ENCODE measurements at regions not wholly inside any gene's neighbourhood (a gene's known extent, or its start where the extent isn't known, plus 50 kb on each side); places are given as distances from the start of the nearest gene placed in this dataset.
"Not testable (repeated sequence)": the region's sequence is repeated elsewhere in the genome, so short reads cannot be mapped to it uniquely, and the experiment has no call there.

- ATAC-seq: peak in 1 of 2 donors; percentile 86
- DNase-seq: no peak
Observed at GRCh38 chr14:48275301-48275700, 599.9 kb upstream of the MDGA2 start.

GRCh38 chr14:48274826-48275225, 599.4 kb upstream of the MDGA2 start:
- DNase-seq (no peak), ATAC-seq (peak in 1 of 2 donors; percentile 72)
- intact Hi-C loops (cut with DNase I): no loop called here

More at GRCh38 chr14:48275301-48275700, 599.9 kb upstream of the MDGA2 start:
- intact Hi-C loops (cut with DNase I): no loop called here

- ATAC-seq; intact Hi-C loops (cut with DNase I); DNase-seq: not testable (repeated sequence)
Observed at GRCh38 chr14:48267926-48268325, 592.5 kb upstream of the MDGA2 start.

GRCh38 chr14:48266201-48266600, 590.8 kb upstream of the MDGA2 start:
- intact Hi-C loops (cut with DNase I); DNase-seq; ATAC-seq: not testable (repeated sequence)

- no peak for DNase-seq
- intact Hi-C loops (cut with DNase I): no loop called here
- ATAC-seq: no peak
Observed at GRCh38 chr14:48261436-48261835, 586.0 kb upstream of the MDGA2 start.

GRCh38 chr14:48260394-48261295, 585.2 kb upstream of the MDGA2 start:
- ATAC-seq; intact Hi-C loops (cut with DNase I); DNase-seq: not testable (repeated sequence)

GRCh38 chr14:48259876-48260275, 584.5 kb upstream of the MDGA2 start:
- ATAC-seq; DNase-seq; intact Hi-C loops (cut with DNase I): not testable (repeated sequence)

GRCh38 chr14:48259232-48259631, 583.8 kb upstream of the MDGA2 start:
- DNase-seq: not testable (repeated sequence)

GRCh38 chr14:48258703-48259102, 583.3 kb upstream of the MDGA2 start:
- DNase-seq; ATAC-seq; intact Hi-C loops (cut with DNase I): not testable (repeated sequence)

More at GRCh38 chr14:48259232-48259631, 583.8 kb upstream of the MDGA2 start:
- intact Hi-C loops (cut with DNase I); ATAC-seq: not testable (repeated sequence)

- intact Hi-C loops (cut with DNase I): no loop called here
- ATAC-seq (no peak), DNase-seq (no peak)
Observed at GRCh38 chr14:48253020-48253419, 577.6 kb upstream of the MDGA2 start.

- ATAC-seq: no peak
- intact Hi-C loops (cut with DNase I): no loop called here
- no peak for DNase-seq
Observed at GRCh38 chr14:48251290-48251689, 575.9 kb upstream of the MDGA2 start.

GRCh38 chr14:48250575-48250974, 575.2 kb upstream of the MDGA2 start:
- no peak for DNase-seq
- ATAC-seq: no peak
- intact Hi-C loops (cut with DNase I): no loop called here

- no peak for ATAC-seq
- intact Hi-C loops (cut with DNase I): no loop called here
Observed at GRCh38 chr14:48247977-48248376, 572.6 kb upstream of the MDGA2 start.

GRCh38 chr14:48243900-48244299, 568.5 kb upstream of the MDGA2 start:
- no peak for ATAC-seq
- intact Hi-C loops (cut with DNase I): no loop called here
- no peak for DNase-seq

More at GRCh38 chr14:48247977-48248376, 572.6 kb upstream of the MDGA2 start:
- DNase-seq: no peak

GRCh38 chr14:48229091-48229490, 553.7 kb upstream of the MDGA2 start:
- DNase-seq (no peak), ATAC-seq (no peak)
- intact Hi-C loops (cut with DNase I): no loop called here

GRCh38 chr14:48193893-48194292, 518.5 kb upstream of the MDGA2 start:
- DNase-seq (no peak), ATAC-seq (no peak)
- intact Hi-C loops (cut with DNase I): no loop called here

- ATAC-seq; intact Hi-C loops (cut with DNase I); DNase-seq: not testable (repeated sequence)
Observed at GRCh38 chr14:48149624-48150023, 474.2 kb upstream of the MDGA2 start.

GRCh38 chr14:48140804-48141203, 465.4 kb upstream of the MDGA2 start:
- intact Hi-C loops (cut with DNase I): no loop called here
- ATAC-seq: no peak
- DNase-seq: no peak

GRCh38 chr14:48129472-48129871, 454.1 kb upstream of the MDGA2 start:
- intact Hi-C loops (cut with DNase I): no loop called here
- no peak for ATAC-seq

GRCh38 chr14:48127674-48128073, 452.3 kb upstream of the MDGA2 start:
- intact Hi-C loops (cut with DNase I): no loop called here
- no peak for ATAC-seq
- no peak for DNase-seq

More at GRCh38 chr14:48129472-48129871, 454.1 kb upstream of the MDGA2 start:
- no peak for DNase-seq

GRCh38 chr14:48125654-48126053, 450.2 kb upstream of the MDGA2 start:
- ATAC-seq (no peak), DNase-seq (no peak)
- intact Hi-C loops (cut with DNase I): no loop called here
